ENCODE measurements at regions not wholly inside any gene's neighbourhood (a gene's known extent, or its start where the extent isn't known, plus 50 kb on each side); places are given as distances from the start of the nearest gene placed in this dataset.

GRCh38 chr13:105962080-105962479, 573.4 kb downstream of the EFNB2 start:
- TF ChIP-seq CTCF (IDR thresholded peaks at IDR 0.05) (no peak), POLR2AphosphoS5 (IDR thresholded peaks at IDR 0.05; ENCODE audit: insufficient read depth in 1 of 2, low read depth in 1 of 2) (no peak), POLR2A (IDR thresholded peaks at IDR 0.05) (no peak)

Data from vagina (tissue), 2 donors.